ENCODE measurements at regions not wholly inside any gene's neighbourhood (a gene's known extent, or its start where the extent isn't known, plus 50 kb on each side); places are given as distances from the start of the nearest gene placed in this dataset.

DNA sequence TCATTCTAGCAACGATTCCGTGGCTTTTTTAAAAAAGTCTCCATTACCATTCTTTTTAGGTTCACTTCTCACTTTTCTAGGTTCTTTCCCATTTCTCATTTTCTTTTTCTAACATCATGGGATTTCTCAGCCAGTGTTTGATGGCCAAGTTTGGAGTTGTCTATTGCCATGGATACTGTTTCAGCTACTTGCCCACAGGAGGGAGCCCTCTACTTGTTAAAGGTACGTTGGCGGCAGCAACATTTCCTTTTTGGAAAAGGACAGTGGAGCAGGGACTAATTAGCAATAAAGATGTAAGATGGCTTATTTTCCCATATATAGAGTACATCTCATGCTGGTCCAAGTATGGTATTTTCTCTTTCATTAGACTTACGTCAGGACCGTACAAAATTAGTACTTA, 2257.5 kb upstream of the C9orf72 start:
- DNase-seq: no peak
- peaks cover 0 to 17% (median 2%) of the 10 kb centered on the region in 12 donors for H3K9me3 ChIP-seq
- H3K36me3 ChIP-seq: no peaks in the 10 kb centered on the region
- no peaks in the 10 kb centered on the region for H3K27me3 ChIP-seq
- H3K4me3 ChIP-seq: no peak overlapping the region
- no peaks in the 10 kb centered on the region for H3K4me1 ChIP-seq
- WGBS, 4 donors: 18 to 39% (median 29%) methylated on average over 6 of the region's 6 CpGs
- no peak overlapping the region for H3K27ac ChIP-seq
- intact Hi-C loops (cut with DNase I): no loop called here
- TF ChIP-seq, protein P1, sequence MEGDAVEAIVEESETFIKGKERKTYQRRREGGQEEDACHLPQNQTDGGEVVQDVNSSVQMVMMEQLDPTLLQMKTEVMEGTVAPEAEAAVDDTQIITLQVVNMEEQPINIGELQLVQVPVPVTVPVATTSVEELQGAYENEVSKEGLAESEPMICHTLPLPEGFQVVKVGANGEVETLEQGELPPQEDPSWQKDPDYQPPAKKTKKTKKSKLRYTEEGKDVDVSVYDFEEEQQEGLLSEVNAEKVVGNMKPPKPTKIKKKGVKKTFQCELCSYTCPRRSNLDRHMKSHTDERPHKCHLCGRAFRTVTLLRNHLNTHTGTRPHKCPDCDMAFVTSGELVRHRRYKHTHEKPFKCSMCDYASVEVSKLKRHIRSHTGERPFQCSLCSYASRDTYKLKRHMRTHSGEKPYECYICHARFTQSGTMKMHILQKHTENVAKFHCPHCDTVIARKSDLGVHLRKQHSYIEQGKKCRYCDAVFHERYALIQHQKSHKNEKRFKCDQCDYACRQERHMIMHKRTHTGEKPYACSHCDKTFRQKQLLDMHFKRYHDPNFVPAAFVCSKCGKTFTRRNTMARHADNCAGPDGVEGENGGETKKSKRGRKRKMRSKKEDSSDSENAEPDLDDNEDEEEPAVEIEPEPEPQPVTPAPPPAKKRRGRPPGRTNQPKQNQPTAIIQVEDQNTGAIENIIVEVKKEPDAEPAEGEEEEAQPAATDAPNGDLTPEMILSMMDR (IDR thresholded peaks at IDR 0.05): no peak
- no peak for TF ChIP-seq POLR2A (IDR thresholded peaks at IDR 0.05)
- no peak for ATAC-seq

DNA sequence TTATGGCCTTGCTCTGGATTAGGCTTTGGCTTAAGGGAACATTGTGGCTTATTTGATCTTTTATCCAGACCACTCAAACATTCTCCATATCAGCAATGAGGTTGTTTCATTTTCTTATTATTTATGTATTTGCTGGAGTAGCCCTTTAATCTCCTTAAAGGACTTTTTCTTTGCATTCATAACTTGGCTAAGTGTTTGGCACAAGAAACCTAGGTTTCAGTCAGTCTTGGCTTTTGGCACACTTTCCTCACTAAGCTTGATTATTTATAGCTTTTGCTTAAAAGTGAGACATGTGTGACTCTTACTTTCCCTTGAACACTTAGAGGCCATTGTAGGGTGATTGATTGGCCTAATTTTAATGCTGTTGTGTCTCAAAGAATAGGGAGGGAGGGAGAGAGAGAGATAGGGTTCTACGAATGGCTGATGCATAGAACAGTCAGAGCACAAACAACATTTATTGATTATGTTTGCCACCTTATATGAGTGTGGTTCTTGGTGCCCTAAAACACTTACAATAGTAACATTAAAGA, 2265.3 kb upstream of the C9orf72 start:
- ATAC-seq (no peak), DNase-seq (no peak)
- Histone ChIP-seq H3K27me3 (no peaks in the 10 kb centered on the region), H3K4me1 (no peaks in the 10 kb centered on the region), H3K36me3 (no peaks in the 10 kb centered on the region), H3K27ac (no peak overlapping the region), H3K9me3 (peaks cover 0 to 7% (median 0%) of the 10 kb centered on the region in 12 donors), H3K4me3 (no peak overlapping the region)
- TF ChIP-seq, protein P1 (IDR thresholded peaks at IDR 0.05): no peak
- no peak for TF ChIP-seq POLR2A (IDR thresholded peaks at IDR 0.05)
- WGBS, 4 donors: 55 to 81% (median 70%) methylated on average over 1 of the region's 1 CpG
- intact Hi-C loops (cut with DNase I): no loop called here

DNA sequence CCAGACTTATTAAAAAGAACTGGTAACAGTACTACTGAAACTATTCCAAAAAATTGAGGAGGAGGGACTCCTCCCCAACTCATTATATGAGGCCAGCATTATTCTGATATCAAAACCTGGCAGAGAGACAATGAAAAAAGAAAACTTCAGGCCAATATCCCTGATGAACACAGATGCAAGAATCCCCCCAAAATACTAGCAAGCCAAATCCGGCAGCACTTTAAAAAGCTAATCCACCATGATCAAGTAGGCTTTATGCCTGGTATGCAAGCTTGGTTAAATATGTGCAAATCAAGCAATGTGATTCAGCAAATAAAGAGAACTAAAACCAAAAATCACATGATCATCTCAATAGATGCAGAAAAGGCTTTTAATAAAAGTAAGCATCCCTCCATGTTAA, 2271.0 kb upstream of the C9orf72 start:
- TF ChIP-seq POLR2A (IDR thresholded peaks at IDR 0.05): no peak
- TF ChIP-seq, protein P1 (IDR thresholded peaks at IDR 0.05): no peak
- Histone ChIP-seq H3K9me3 (peaks cover 0 to 7% (median 0%) of the 10 kb centered on the region in 12 donors), H3K27me3 (no peaks in the 10 kb centered on the region), H3K4me3 (no peak overlapping the region), H3K36me3 (no peaks in the 10 kb centered on the region), H3K27ac (no peak overlapping the region), H3K4me1 (no peaks in the 10 kb centered on the region)
- ATAC-seq: no peak
- WGBS, 4 donors: 83 to 92% (median 89%) methylated on average over 1 of the region's 1 CpG
- intact Hi-C loops (cut with DNase I): no loop called here
- no peak for DNase-seq

DNA sequence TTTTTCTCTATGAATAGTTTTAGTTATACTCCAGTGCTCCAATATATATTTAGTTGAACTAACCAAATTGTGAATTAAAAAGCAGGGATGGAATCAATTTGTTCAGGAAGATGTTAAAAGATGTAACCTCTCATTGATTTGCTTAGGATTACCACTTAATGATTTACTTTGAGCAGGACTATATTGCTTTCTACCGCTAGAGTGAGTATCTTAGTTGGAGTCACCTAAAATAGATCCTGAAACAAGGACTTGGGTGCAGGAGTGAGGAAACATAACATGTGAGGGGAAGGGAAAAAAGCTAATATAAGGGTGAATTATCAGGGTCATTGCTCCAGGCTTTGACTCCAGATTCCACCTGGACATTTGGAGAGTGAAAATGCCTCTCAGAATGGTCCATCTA, 2277.4 kb upstream of the C9orf72 start:
- 33 to 68% (median 48%) methylated on average over 1 of the region's 1 CpG for WGBS, 4 donors
- DNase-seq: no peak
- Histone ChIP-seq H3K36me3 (no peaks in the 10 kb centered on the region), H3K27ac (no peak overlapping the region), H3K4me3 (no peak overlapping the region), H3K27me3 (no peaks in the 10 kb centered on the region), H3K9me3 (peaks cover 0 to 4% (median 0%) of the 10 kb centered on the region in 12 donors), H3K4me1 (no peaks in the 10 kb centered on the region)
- TF ChIP-seq, protein P1 (IDR thresholded peaks at IDR 0.05): no peak
- TF ChIP-seq POLR2A (IDR thresholded peaks at IDR 0.05): no peak
- ATAC-seq: no peak
- intact Hi-C loops (cut with DNase I): no loop called here
